ENCODE measurements at regions not wholly inside any gene's neighbourhood (a gene's known extent, or its start where the extent isn't known, plus 50 kb on each side); places are given as distances from the start of the nearest gene placed in this dataset.

GRCh38 chr4:123853651-123854050 lies 457.1 kb downstream of the SPRY1 start:
- DNase-seq: no peak

DNA sequence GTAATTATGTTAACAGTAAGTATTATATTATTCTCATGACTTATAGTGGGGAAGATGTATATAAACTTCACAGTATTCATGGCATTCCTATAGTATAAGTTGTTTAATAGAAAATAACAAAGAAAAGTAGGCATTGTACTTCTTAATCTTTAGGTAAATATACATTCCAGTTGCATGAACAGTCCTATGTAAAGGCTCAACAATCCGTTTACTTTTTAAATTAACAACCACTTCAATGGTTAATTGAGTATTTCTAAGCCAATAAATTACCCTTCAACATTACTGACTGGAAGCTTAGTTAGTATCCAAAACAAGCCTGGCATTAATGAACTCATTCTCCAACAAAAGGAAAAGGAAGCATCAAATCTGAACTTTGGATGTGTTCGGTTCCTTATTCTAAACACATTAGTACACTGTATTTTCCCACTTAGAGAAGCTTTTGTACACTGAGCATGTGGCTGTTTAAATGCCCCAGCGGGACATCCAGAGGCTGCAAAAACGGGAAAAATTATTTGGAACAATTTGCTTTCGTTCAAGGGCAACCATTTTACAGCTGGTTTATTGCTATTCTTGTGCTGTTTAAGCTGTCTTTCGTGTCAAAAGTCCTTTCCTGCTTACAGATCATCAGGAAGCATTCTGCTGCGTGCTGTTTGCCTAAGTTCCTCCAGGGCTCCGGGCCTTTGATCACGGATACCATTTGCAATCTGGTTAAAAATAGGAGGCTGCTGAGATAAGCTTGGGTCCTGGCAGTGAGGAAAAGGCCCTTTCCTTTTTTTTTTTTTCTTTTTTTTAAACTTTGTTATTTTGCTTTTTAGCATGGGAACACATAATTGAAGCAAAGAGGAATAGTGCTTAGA lies 460.3 kb downstream of the SPRY1 start:
- DNase-seq: no peak

- no peak for DNase-seq
Measured at GRCh38 chr4:123858465-123858864, 461.9 kb downstream of the SPRY1 start.

GRCh38 chr4:123862812-123863211 lies 466.2 kb downstream of the SPRY1 start:
- no peak for DNase-seq

GRCh38 chr4:123866796-123867195 lies 470.2 kb downstream of the SPRY1 start:
- no peak for DNase-seq

DNA sequence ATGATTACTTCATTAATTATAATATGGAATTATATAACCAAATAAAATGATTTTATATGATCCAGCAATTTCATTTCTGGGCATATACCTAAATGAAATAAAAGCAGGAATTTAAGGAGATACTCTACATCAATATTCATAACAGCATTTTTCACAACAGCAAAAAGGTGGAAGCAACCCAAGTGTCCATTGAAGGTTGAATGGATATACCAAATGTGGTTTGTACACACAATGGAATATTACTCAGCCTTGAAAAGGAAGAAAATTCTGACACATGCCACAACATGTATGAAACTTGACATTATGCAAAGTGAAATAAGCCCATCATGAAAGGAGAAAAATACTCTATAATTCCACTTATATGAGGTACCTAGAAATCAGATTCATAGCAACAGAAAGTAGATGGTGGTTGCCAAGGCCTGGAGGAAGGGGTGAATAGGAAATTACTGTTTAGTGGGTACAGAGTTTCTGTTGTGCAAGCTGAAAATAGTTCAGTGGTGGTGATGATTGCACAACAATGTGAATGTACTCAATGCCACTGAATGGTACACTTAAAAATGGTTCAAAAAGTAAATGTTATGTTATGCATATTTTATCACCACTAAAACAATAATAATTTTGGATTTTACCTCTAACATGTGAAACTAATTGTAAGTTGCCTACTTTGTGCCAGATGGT lies 471.5 kb downstream of the SPRY1 start:
- no peak for DNase-seq

- no peak for DNase-seq
Measured at GRCh38 chr4:123869286-123870215, 473.0 kb downstream of the SPRY1 start.

DNA sequence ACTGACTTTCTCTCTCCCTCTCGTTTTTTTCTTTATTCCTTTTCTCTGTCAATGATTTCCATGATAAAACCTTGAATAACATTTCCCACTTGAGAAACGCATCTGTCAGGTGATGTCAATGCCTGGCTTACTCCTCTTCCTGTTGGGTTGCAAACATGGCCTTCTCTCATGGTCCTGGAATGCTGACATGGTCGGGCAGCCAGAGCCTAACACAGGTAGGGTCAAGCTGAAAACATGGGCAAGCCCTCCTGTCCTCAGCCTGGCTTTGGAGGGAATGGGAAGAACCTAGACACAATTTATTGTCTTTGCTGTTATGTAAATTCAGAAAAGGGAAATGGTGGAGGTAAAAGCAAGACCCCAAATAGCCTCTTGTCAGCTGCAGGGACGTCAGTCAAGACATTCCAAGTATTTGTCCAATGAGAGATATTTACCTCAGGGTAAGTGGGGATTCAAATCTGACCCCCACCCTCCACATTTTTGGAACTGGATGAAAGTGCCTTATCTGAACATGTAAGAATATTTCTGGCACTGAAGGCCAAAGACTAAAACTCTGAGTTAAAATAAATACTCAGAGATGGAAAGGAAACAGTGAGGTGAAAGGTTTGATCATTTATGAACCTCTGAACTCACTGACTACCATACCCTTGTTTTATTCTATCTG lies 473.8 kb downstream of the SPRY1 start:
- DNase-seq: no peak

DNA sequence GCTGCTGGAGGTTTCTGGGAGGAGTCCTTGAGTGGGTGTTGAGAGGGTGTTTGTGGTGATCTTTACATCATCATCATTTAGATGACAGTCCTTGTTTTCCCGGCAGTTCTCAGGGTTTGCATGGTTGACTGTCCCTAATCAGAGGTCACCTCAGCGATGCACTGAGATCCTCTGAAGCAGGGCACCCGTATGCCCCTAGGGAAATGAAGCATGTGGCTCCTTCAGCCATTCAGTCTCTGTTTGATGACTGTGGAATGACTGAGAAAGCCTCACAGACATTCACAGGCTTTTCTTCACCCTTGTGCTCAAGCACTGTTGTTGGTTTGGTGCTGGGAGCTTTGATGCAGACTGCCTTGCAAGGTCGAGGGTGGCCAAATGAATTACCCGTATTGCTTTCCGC lies 474.7 kb downstream of the SPRY1 start:
- DNase-seq: no peak

DNA sequence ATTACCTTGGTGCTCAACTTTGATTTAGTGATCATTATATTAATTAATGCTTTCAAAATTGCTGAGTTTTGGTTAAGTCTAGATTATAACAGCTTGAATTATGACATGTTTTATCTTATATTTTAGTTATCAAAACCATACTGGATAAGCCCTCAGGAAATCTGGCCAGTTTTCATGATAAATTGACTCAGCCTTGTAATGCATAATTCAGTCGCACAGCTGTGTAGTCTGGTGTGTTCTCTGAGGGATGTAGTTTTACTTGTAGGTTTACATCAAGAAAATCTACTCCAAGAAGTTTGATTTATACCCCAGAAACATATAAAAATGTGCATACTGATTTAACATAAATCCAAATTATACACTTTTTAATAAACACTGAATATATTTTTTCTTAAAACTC lies 477.5 kb downstream of the SPRY1 start:
- no peak for DNase-seq

DNA sequence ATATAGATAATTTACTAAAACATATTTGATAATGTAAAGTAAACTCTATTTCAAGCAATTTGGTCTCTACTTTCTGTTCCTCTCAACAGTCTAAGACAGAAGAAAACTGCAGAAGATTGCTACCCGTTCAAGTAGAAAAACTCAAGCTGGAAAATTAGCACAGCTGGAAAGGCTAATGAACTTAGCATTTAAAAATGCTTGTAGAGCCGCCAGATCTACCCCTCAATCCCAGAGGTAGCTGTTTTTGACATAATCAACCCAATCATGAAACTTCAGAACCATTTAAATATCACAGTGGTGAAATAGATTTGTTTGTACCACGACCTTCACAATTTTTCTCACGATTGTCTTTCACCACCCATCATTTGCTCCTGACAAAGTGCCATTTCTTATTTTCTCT lies 479.5 kb downstream of the SPRY1 start:
- DNase-seq: no peak

DNA sequence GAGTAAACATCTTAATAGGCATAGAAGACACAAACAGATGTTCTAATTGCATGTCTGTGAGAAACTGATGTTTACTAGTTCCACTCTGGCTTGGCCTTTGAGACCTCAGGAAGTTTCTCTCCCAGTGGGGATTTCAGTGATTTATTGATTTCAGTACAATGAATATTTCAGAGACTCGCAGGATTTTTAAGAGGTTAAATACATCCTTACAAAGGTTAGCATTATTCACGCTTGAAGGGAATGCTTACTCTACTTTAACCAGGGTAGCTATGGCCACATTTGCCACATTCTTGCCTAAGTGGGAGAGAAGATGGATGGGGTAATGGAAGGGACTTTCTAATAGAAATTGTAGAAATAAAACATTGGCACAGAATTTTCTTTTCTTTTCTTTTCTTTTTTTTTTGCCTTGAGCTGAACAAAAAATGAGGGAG lies 480.1 kb downstream of the SPRY1 start:
- no peak for DNase-seq

DNA sequence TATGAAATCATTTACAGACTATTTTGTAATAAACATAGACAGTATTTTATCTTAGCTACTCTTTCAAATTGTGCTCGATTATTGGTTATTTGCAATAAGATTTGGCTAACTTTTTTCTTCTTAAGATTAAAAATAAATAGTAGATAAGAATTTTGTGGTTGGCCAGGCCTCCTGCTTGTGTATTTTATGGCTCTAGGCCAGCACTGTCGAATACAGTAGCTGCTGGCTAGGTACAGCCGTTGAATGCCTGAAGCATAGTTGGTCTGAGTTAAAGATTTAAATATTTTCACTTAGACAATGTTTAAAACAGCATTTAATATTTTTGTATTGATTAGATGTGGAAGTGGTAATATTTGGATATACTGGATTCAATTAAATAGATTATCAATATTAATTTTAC lies 481.0 kb downstream of the SPRY1 start:
- DNase-seq: no peak

DNA sequence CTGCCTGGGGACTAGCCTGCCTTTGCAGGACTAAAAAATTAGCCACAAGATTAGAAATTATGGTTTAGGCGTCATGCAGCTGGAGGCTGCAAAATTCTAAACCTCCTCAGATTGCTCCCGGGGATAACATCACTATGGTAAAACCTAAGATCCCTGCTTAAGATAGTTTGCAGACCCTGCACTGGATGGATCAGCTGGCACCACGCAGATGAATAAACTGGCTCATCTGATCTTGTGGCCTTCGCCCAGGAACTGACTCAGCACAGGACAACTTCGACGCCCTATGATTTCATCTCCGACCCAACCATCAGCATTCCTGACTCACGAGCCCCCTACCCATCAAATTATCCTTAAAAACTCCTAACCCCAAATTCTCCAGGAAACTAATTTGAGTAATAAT lies 482.4 kb downstream of the SPRY1 start:
- no peak for DNase-seq

- DNase-seq: no peak
Measured at GRCh38 chr4:123880631-123881030, 484.0 kb downstream of the SPRY1 start.

GRCh38 chr4:123884922-123885321 lies 488.3 kb downstream of the SPRY1 start:
- DNase-seq: no peak

DNA sequence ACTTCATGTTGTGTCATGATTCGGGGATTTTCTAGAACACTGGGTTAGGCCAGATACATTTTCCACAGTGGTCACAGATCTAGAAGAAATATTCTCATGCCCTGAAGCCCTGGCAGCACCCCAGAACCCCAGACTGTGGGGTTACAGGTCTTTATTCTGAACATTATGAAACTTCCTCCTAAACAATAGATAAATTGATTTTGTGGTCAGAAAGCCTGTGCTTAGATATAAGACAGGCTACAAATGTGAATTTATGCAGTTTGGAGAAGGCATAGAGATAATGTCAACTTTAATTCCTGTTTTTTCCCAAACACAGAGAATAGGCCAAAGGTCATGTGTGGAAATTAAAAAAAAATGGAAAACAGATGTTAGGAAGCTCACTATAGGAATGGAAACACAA lies 492.9 kb downstream of the SPRY1 start:
- DNase-seq: no peak

DNA sequence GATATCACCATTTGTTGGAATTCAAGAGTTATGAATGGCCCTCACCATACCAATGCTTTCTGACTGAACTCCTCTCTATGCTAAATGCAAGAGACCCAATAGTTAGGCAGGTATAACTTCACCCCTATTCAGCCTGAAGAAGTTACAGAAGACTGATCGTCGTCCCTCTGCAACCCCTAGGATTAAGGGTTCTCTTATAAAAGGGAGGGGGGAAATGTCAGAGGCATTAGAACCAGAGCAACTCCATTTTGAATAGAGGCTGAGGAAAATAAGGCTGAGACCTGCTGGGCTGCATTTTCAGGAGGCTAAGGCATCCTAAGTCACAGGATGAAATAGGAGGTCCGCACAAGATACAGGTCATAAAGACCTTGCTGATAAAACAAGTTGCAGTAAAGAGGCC lies 494.3 kb downstream of the SPRY1 start:
- DNase-seq: no peak

GRCh38 chr4:123891881-123892280 lies 495.3 kb downstream of the SPRY1 start:
- no peak for DNase-seq

DNA sequence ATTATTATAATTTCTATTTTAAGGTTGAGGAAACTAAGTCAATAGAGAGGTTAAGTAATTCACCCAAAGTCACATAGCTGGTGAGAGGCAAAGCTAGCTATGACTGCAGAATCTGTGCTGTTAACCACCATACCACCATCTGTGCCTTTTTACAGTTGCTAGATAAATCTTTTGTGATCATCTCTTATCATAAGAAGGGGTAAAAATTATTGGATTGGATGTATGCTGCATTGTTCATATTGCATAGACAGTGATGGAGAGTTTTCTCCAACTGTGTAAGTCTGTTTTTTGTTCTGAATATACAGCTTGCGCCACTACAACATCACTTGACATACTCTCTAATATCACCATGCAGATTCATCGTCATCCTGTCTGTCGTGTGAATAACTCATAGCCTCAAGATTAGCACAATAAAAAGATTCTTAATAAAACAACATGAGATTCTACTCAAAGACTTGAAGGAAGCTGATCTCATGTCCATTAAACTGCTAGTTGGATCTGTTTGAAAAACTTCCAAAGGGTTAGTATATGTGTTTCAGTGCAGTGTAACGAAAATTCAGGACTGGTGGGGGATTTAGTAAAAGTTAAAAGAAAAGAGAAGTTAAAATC lies 495.9 kb downstream of the SPRY1 start:
- no peak for DNase-seq

DNA sequence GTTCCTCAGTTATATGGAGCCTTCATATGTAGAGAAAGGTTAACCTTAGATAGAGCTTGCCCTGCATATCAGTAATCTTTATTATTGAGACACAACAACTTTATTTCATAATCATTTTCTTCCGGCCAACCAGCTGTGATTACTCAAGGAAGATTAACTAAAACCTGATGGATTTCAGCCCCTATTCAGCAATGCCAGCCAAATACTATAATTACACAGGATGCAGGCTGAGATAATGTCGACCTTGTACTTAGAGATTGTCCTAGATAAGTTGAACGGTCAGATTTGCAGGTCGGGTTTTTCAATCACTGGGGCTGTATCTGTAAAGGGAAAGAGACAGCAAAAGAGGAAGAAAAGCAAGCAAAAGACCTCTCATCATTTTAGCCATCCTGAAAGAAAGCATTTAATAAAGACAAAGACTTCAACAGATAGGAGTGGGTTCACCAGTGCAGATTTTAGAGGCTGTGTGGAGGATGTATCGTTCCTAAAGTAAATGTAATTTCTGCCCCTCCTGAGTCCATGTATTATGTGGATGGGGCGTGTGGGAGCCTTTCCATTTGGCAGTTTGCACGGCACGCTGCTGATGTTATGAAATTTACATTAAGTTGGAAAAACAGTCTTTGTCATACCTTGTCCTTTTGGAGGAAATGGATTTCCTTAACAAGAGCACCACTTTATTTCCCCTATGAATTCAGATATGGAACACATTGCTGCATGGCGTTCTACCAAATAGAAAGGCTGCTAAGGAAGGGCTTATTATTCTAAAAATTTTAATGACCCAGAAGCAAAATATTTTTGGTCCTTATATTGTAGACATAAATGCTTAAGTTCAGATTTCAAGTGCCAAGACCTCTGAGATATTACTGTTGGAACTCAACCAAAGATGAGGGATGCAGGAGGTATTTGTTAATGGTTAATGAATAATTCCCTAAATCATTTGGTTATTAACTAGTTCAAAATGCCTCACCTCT lies 496.7 kb downstream of the SPRY1 start:
- DNase-seq: no peak

Data from NCI-H774 (cell line).